ENCODE measurements at regions not wholly inside any gene's neighbourhood (a gene's known extent, or its start where the extent isn't known, plus 50 kb on each side); places are given as distances from the start of the nearest gene placed in this dataset.

GRCh38 chr3:194250098-194251002, 100.8 kb downstream of the CPN2 start:
- TF ChIP-seq CTCF (IDR thresholded peaks at IDR 0.05) (no peak), EZH2phosphoT487 (IDR thresholded peaks at IDR 0.05) (no peak)

Measured in neural progenitor cell (in vitro differentiated cells).